Stimulated activated CD4-positive, alpha-beta T cell treated with anti-CD3 and anti-CD28 coated beads, Interleukin-1b, Interleukin-23, amount 100 ng/mL, for 1 hour (primary cell): ENCODE measurements at regions not wholly inside any gene's neighbourhood (a gene's known extent, or its start where the extent isn't known, plus 50 kb on each side); places are given as distances from the start of the nearest gene placed in this dataset.

Experiments
- DNase-seq, 2 donors: peaks; one replicate each; pipeline ENCODE4 v3.0.0-alpha.2; 2020; ENCODE audit warnings: low read depth in 2 of 2

DNA sequence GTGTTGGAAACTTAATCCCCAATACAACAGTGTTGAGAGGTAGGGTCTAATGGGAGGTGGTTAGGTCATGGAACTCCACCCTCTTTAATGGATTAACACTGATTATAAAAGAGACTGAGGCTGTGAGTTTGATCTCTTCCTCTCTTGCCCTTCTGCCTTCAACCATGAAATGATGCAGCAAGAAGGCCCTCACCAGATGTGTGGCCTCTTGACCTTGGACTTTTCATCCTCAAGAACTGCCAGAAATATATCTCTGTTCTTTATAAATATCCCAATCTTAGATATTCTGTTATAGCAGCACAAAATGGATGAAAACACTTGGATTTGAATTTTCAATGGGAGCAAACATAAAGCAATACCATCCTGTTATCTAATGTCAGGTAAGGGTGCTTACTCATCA is 67.6 kb downstream of the NMUR2 start:
- no peak for DNase-seq

DNA sequence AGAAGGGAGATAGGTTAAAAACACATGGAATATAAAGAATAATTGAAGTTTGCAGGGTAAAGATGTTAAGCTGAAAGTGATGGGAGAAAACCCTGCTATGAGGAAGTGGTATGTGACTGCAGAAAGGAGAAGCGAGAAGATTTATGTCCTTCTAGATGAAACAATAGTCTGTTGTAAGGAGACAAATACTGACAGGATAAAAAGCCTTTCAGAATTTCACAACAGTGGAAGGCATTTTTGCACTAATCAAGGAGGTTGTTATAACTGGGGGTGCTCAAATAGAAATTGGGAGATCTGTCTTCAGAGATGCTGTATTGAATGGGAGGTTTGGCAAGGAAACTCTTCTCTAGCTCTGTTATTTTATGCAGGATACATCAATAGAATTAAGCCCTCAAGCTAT is 69.6 kb downstream of the NMUR2 start:
- DNase-seq = no peak

- no peak for DNase-seq
These were observed 72.2 kb downstream of the NMUR2 start for GRCh38 chr5:152332716-152333460.

GRCh38 chr5:152331718-152332117 is 73.4 kb downstream of the NMUR2 start:
- DNase-seq = no peak

GRCh38 chr5:152331006-152331405 is 74.1 kb downstream of the NMUR2 start:
- no peak for DNase-seq

DNA sequence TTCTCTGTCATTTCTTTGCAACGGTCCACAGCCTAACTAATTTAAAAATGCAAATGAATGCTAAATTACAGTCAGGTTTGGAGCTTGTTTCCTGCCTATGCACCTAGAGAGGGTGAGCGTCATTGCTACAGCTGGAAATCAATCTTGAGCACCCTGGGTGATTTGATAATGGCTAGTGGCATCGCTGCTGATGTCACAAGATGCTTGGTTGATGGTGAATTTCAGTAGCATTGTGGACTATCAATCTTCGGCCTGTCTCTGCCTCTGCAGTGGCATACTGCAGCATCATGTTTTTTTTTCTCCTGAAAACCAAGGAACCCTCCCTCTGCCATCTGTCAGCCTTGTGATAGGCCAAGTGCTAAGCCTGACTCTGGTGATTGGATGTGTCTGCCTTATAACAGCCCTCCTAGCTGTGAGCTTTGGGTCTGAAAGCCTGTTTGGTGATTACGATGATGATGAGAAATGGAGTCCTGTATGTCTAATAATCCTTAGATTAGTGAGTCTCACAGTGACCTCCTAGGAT is 75.3 kb downstream of the NMUR2 start:
- DNase-seq = no peak

DNA sequence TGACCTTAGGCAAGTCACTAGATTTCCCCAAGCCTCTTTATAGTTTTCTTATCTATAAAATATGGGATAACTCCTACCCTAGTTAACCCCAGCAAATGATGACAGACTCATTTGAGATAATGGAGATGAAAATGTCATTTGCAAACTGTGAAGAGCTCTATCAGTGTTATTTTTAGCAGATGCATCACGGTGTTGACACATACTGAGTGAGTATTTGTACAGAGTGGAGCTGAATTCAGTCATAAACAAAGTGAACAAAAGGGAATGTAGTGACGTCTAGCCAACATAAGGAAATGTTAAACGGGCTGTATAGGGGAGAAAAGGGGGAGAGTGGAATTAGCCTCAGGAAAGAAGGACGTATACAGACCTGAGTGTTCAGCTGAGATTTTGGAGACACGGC is 75.9 kb downstream of the NMUR2 start:
- no peak for DNase-seq

DNA sequence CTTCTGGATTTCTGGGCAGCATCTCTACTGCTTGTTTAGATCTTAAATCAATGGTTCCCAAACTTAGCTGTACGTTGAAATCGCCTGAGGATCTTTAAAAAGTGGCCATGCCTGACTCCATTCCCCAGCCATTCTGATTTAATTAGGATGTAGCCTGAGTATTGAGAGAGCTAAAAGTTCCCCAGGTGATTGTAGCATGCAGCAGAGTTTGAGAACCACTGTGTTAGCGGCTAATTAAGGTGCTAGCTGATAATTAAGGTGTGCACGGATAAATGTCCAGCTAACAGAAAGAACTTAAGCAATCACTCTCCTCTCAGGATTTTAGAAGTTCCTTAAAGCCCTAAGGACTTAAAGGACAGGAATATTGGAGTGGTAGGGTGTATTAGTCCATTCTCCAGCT is 89.1 kb downstream of the NMUR2 start:
- no peak for DNase-seq

DNA sequence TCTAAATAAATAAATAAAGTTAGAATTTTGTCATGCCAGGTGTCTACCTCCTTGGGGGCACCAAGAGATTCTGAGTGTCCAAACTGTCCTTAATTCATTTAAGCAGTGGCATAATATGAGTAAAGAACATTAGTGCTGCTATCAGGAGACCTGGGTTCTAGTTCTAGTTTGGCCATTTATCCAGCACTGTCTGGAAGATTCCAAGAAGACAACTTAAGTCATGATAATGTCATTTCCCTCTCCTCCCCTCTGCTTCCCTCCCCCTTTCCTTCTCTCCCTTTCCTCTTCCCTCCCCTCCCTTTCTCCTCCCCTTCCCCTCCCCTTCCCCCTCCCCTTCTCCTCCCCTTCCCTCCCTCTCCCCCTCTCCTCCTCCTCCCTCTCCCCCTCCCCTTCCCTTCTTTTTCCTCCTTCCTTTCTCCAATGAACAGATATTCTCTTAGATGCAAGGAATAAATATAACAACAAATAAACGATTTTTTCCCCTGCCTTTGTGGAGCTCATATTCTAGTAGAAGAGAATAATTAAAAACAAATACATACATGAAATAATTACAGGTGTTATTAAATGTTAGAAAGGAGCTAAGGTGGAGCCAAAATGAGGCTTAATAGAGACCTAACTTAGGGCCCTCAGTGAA is 90.8 kb downstream of the NMUR2 start:
- no peak for DNase-seq

- no peak for DNase-seq
These were observed 95.1 kb downstream of the NMUR2 start for GRCh38 chr5:152309926-152310450.

DNA sequence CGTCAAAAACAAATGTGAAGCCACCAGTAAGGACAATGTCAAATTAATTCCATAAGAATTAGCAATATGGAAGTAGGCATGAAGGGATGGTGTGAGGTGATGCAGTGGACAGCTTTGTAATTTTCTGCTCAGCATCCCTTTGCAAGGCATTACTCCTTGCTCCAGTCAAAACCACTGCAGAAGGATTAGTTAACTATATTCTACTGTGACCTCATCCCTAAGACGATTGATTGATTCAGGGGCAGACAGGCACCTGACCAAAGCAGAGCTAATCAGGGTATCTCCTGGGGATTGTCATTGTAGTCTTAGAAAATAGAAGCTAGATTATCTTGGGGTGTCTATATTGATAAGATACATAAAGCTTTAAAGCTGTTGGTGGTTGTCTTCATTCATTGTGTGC is 98.7 kb downstream of the NMUR2 start:
- DNase-seq = no peak

GRCh38 chr5:152305525-152305924 is 99.6 kb downstream of the NMUR2 start:
- DNase-seq = no peak

DNA sequence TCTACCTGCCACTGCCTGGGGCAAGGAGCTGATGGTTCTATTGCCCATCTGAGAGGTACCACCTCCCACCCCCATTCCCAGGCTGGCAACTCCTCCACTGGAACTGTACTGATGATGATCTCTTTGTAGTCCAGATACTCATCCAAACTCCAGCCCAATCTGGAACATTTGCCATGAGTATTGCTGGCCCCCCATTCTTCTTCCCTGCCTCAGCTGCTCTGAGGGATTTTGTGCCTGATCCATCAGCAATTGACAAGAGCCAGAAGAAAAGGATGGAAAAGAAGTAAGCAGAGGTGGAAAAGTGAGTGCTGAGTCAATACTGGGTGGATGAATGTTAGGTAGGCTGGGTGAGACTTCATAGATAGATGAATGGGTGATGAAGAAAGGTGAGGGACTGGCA is 101.2 kb downstream of the NMUR2 start:
- DNase-seq = no peak

- DNase-seq = no peak
These were observed 107.2 kb downstream of the NMUR2 start for GRCh38 chr5:152297866-152298265.

GRCh38 chr5:152293189-152293588 is 111.9 kb downstream of the NMUR2 start:
- DNase-seq = no peak

DNA sequence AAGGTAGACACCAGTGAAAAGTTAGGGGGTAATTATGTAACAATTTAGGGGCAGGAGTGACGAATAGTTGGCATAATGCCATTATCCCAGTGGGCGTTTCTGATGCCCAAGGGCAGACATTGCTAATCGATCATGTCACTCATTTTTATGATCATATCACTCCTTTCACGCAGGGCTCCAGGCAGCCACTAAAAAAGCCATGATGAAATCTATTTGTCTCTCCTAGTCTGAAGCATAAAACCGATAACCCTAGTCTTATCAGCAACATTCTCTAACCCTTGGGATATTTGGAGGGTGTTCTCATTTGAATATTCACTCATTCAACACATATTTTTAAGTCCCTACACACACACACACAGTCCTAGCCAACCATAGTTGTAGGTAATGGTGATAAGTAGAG is 114.9 kb downstream of the NMUR2 start:
- no peak for DNase-seq

DNA sequence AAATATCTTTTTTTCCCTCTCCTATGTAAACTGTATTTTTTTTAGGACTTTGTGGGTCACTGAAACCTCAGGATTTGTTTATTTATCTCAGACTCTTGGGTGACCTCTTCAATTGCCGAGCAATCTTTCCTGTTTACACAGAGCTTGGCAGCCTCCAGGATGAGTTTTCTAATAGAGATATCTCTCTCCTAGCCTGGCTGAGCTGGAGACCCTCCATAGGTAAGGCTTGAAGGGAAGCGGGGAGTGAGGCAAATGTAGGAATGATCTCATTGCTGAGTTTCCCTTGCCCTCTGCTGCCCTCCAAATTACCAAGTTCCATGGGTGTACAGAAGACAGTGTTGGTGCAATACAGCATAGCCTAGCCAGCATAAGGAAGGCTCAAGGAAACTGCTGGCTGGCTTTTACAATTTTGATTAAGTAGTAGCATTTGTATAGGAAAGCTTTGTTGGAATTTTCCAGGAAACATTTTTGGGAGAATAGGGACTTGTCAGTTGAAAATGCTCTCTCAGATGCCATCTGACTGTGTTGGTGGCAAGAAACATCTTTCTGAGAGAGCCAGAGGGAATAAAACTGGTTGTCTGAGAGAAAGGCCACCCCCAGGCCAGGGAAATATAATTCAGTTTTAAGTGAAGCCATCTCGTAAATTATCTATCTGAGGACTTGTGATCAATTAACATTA is 116.0 kb downstream of the NMUR2 start:
- DNase-seq = no peak

GRCh38 chr5:152288499-152288898 is 116.6 kb downstream of the NMUR2 start:
- DNase-seq = no peak

- no peak for DNase-seq
These were observed 119.3 kb downstream of the NMUR2 start for GRCh38 chr5:152285764-152286163.

- no peak for DNase-seq
These were observed 122.7 kb downstream of the NMUR2 start for GRCh38 chr5:152282331-152282730.

DNA sequence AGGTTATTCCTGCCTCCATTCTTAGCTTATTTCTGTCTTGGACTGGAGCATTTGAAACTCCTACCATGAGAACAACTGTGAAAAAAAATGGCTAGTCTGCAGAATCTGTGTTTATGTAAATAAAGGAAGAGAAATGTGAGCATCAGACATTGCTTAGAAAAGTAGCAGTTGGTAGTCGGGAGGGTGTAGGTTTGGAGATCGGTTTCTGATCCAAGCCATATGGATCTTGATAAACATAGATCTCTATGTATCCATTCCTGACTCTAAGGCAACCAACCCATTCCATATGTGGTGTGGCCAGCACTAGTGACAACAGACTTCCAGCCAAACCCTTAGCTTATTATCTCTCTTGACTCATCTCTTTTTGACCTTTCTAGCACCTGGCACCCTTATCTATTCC is 127.1 kb downstream of the NMUR2 start:
- DNase-seq = no peak

- no peak for DNase-seq
These were observed 130.9 kb downstream of the NMUR2 start for GRCh38 chr5:152274224-152274623.

- DNase-seq = no peak
These were observed 133.7 kb downstream of the NMUR2 start for GRCh38 chr5:152271420-152271819.
